NCI-H1105 (cell line): ENCODE measurements at regions not wholly inside any gene's neighbourhood (a gene's known extent, or its start where the extent isn't known, plus 50 kb on each side); places are given as distances from the start of the nearest gene placed in this dataset.

Source experiments
- DNase-seq: peaks from one replicate; lab custom pipeline; 2025; lab: John Stamatoyannopoulos, UW

DNA sequence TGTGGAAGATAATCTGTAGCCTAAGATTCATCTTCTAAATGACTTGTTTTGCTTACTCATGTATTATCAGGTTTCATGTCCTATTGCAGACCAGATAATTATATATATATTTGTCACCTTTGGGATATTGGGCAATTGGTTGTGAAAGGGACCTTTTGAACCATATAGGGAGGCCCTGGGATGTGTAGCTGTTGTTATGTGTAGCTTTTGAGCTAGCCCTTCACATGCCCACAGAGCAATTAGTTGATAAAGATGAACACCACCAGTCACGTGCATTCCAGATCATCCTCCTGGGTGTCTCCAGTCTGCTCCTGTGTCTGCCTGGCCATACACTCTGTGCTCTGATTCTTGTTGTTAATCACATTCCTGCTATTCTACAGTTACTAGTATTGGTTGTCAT is 431.2 kb upstream of the FBXO33 start:
- no peak for DNase-seq

DNA sequence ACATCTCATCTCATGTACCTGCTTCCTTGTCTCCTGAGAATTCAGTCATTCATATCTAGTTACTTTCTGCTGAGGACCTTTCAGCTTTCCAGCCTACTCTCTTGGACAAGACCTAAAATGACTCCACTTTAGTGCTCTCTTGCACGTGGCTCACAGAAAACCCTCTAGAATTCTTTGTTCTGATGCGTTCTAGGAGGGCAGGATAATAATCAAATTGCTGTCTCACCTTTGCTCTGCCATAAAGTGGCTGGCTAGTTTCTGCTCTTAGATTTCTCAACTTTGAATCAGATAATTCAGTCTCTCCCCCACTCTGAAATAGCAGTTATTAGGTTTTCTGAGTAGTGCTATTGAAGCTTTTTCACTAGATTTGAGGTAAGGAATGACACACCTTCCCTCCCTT is 429.5 kb upstream of the FBXO33 start:
- no peak for DNase-seq

DNA sequence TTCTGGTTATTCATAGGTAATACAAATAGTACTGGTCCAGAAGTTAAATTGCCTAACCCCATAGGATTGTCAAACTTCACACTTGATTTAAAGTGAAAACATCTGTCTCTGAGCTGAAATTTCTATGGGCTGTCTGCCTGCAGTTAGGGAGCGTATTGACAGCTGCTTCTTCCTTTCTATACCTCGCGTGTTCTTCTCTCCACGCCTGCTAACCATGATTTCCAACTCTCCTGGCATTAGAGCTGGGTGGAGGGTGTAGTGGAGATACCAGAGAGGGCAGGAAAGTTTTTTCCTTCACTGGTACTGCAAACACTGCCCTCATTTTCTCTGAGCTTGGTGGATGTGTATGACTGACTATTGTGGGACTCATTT is 429.0 kb upstream of the FBXO33 start:
- DNase-seq = no peak

DNA sequence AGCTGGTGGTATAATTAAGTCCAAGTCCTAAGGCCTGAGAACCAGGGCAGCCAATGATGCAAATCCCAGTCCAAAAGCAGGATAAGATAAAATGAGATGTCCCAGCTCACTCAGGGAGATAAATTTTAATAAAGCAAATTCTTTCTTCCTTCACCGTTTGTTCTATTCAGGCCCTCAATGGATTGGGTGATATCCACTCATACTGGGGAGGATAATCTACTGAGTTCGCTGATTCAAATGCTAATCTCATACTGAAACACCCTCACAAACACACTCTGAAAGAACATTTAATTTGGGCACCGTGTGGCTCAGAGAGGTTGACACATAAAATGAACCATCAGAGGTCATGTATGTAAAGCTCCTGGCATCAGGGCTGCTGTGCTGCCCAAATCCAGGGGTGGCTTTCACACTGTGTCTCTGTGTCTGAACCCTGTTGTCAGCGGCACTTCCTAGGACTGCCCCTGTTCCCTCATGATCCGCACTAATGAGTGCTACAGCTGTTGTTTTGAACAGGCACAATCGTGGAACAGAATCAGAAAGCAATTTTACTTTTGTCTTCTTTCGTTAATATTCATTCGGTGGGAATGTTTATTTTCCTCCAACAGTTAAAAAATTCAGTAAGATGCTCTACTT is 428.5 kb upstream of the FBXO33 start:
- DNase-seq = no peak

DNA sequence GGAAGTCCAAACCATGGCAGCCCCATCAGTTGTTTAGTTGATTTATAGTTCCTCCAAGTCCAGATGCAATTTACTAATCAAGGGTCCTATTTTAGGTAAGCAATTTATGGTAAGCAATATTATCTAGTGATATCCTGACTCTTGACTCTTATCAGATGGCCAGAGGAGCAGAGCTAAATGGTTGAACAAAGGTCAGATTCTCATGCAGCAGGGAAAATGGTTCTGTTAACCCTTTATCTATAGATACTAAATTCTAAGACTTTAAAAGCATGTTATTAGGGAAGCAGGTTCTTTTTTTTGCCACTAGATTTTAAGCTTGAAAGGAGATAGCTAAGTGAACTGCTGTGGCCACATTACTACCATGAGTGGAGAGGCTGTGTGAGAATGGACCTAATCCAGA is 427.1 kb upstream of the FBXO33 start:
- no peak for DNase-seq

DNA sequence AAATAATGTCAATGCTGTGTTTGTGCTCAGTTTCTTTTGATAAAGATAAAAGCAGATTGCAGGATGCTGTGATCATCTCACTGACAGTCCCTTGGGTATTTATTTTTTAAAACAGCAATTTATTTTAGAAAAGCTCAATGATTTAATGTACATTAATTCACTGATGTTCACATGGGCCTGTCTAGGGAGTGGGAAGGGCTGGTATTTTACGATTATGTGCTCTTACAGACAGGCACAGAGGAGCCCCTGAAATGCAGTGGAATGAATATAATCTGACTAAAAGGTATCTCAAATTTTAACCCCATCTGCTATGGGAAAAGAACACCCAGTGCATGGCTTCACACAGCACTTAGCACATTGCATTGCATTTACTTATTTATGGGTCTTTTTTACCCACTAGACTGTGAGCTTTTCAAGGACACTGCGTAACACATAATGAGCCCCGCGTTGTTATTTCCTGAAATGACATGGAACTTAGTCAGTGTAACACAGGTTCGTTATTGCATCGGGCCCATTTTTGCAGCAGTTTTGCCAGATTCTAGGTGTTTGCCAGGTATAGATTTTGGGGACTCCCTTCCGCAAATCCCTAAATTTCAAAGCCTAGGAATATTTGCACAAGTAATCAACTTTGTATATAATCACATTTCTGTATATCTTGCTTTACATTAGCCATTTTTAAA is 425.3 kb upstream of the FBXO33 start:
- no peak for DNase-seq

DNA sequence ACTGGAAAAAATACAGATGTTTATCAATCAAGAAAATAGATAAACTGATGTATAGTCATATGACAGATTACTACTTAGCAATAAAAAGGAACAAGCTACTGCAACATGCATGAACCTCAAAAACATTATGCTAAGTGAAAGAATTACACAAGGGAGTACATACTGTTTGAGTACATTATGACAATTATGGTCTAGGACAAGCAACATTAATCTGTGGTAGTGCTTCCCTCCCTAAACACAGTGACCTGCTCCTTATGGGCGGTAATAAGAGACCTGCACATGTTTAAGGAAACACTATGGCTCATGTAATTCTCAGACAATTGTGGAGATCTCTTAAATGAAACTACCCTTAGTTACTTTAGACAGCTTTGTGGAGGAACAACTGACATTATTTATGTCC is 421.2 kb upstream of the FBXO33 start:
- DNase-seq = no peak

DNA sequence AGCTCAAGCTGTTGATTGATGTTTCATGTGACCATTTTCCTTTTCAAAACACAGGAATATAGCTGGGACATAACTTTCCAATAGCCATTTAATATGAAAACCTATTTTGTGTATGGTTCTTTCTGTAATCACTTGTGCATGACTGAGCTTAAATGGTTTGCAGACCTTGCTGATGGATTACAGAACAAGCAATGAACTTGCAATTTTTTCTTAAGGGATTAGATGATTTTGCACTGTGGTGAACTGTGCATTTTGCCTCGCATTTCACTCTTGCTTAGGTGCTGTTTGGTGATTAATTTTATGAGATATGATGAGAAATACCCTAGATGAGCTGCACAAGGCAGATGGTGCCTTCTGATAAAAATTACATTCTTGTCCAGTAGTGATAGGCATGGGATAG is 419.0 kb upstream of the FBXO33 start:
- DNase-seq = no peak

DNA sequence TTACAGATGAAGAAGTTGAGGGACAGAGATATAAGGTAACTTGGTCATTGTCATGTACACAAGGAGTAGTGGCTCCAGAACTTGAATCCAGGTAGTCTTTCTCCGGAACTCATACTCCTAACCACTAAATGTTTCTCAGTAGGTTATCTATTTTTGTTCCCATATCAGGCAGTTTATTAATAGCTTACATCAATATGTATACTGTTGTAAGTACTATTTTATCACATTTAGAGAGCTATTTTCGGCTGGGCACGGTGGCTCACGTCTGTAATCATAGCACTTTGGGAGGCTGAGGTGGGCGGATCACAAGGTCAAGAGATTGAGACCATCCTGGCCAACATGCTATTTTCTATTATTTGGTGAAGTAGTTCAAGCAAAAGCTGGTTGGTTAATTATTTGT is 415.6 kb upstream of the FBXO33 start:
- DNase-seq = no peak

DNA sequence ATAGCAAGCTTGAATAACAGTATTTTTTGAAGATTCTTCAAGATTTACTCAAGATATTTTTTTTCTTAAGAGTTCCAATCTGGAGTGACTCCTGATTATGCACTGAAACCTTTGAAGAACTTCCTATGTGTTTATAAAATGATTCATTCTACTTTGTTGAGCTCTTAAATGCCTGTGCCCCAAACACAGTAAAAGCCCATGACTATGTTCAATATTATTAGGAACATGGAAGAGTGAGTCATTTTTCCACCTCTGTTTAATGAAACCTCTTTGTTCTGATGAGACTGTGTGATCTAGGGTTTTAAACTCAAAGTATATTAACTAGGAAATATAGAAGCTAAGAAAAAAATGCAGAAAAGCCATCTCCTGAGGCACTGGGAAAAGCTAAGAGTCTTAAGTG is 415.0 kb upstream of the FBXO33 start:
- no peak for DNase-seq

DNA sequence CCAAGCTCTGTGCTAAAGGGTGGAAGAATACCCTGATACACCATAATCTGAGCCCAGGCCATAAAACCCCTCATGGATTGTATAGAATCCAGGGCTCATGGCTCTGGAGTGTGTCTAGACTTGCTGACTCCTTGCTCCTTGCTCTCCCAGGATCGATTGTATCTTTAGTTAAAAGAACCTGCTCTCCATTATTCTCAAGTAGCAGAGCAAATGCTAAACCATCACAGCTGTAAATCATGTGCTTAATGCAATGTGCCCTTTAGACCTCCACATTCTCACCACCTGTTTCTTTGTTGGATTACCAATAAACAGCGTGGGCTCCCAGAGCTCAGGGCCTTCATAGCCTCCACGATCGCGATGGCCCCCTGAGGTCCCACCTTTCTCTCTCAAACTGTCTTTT is 411.6 kb upstream of the FBXO33 start:
- DNase-seq = no peak

DNA sequence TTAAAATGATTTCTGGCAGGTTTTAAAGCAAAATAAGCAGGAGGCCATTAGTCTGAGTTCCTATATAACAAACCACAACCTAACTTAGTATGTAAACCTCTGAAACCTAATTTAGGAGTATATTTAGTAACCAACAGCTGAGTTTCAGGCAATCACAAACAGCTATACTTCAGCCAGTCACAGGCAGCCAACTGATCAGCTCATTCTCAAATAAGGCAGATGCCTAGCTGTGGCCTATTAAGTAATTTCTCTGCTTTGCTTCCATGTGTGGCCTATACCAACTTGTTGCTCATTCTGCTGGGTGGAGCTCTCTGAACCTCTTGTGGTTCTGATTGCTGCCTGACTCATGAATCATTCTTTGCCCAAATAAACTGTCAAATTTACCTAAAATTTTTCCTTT is 408.9 kb upstream of the FBXO33 start:
- DNase-seq = no peak

DNA sequence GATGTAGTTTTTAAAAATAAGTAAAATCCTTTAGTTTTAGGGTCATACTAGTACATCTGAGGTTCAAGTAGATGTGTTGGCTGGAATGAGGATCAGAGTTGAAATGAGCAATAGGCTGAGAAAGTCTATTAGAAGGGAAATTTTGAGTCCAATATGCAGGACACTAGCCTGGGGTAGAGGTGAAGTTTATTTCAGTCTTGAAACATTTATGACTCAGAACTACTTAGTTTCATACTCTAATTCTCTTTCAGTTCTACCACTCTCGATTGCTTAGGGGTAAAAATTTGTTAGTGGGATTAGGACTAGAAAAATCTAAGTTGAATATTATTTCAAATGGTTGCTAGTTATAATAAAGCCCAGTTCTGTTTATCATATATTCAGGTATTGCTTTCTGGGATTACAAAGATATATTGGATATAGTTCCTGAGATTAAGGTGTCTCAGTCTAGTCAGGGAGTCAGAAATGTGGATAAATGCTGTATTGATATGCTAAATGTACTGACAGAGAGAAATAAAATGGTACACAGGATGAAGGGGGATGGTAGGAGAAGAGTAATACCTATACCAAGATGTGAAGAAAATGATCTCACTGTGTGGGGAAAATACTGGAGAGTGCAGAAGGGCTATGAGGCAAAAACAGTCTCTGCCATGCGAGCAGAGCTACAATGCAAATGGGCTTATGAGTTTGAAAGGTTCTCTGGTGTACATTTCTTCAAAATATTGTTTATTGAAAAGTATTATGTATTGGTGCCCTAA is 395.8 kb upstream of the FBXO33 start:
- DNase-seq = no peak

DNA sequence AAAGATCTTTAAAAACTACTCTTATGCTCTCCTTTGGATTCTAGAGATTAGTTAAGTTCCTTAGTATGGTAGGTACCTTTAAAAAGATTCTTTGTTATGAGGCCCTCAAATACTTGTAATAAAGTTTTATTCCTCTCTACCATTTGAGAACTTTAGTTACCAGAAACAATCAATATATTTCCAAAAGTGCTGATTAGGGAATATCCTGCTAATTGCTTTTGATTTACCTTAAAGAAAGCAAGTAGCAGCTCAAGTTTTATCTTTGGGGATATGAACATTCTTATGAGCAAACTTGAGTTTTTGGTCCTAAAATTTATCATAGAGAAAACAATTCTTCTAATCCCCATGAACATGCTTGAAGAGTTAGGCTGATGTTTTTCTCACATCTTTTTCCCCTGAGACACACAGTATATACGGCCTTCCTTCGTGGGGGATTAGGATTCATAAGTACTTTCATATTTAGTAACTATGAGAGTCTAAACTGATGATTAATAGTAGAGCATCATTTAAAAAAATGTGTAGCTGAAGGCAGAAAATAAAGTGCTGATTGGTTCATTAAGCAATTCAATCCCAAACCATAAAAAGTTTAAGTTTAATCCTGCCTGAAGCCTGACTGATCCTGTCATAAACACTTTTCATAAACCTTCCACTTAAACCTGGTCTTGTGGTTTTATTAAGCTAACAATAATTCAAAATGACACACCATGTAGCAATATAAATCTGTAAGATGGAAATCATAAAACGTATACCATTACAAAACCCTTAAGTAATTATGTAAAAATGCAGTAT is 380.5 kb upstream of the FBXO33 start:
- DNase-seq = no peak

DNA sequence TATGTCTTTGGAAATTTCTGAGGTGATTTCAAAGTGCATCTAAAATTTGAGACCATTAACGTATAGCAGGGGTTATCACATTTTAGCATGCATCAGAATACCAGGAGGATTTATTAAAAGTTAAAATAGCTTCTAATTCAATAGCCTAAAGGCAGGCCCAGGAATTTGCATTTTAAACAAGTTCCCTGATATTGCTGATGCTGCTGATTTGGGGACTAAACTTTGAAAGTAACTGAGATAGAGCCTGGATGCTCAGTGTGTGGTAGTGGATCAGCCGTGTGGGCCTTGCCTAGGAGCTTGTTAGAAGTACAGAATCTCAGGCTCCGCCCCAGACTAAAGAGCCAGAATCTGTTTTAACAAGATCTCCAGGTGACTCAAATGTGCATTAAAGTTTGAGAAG is 375.0 kb upstream of the FBXO33 start:
- DNase-seq = no peak

DNA sequence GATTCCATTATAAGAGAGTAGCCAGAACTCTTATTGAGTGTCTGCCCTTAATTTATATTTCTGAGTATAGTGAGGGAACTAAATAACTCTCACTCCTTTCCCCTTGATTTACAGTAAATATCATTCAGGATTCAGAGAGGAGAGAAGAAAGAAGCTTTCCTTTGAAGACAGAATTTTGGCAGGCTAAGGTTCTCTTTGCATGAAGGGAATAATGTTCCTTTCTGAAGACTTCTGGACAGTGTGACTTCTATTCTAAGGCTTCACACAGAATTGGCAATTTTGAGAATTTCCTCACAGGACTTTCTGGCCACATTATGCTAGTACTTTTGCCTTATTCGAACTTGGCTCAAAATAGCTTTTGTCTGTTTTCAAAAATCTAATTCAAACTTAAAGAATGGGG is 352.2 kb upstream of the FBXO33 start:
- no peak for DNase-seq

DNA sequence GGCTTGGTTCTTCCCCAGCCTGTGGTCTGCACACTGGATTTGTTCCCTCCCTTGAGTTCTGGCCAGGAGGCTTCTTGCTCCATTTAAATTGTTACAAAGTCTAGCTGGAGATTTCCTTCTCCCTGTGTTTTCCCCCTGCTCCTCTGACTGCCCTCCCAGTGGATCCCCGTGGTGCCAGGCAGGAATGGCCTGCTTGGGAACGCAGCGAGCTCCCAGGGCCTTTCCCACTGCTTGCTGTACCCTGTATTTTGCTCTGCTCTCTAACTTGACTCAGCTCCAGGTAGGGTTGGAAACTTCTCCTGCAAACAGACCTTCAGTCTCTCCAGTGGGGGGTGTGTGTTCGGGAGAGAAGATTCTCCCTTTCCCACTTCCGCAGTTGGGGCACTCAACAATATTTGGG is 349.2 kb upstream of the FBXO33 start:
- no peak for DNase-seq

DNA sequence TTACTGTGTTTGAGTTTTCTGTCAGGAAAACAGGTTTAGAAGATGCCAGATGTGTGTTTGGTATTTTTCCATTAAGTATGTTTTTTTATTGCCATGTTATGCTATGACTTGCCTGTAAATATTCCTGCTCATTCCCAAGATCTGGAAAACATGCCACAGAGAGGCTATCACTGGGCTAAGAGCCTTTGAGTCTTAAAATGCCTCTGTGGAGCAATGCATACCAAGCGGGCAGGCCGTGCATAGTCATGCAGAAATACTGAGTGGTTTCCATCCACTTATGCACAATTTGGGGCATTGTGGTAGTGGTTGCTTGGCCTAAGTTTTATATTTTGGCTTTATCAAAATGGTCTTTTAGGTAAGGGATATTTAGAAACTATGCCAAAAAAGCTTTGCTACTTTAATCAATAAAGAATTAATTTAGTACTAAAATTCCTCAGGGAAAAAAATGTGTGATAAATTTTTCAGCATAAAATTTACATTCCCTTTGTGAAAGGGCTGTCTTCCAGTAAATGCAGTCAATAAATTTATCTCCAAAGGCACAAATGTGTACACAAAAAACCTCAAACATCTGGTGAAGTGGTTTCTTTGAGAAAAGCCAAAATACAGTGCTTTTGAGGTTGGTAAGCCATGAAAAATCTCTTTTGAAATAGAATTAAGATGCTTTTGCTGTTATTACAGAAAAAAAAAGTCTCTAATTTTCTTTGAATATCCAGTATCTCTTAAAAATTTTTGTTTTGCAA is 341.3 kb upstream of the FBXO33 start:
- DNase-seq = no peak

DNA sequence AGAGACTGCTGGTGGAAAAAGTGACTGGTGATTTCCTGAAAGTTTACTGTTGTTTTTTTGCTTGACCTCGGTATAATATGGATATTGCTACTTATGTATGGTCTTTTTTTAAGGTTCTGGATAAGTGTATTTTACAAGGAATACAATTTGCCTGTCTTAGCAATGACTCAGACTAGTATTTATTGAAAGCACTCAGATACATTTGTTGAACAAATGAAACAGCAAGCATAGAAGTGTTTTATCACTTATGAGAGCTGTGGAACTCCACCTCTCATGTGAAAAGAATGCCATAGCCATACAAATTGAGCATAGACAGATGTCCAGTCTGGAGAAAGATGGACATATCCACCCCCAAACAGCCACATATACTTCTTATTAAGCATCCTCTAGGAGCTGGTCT is 340.4 kb upstream of the FBXO33 start:
- no peak for DNase-seq

DNA sequence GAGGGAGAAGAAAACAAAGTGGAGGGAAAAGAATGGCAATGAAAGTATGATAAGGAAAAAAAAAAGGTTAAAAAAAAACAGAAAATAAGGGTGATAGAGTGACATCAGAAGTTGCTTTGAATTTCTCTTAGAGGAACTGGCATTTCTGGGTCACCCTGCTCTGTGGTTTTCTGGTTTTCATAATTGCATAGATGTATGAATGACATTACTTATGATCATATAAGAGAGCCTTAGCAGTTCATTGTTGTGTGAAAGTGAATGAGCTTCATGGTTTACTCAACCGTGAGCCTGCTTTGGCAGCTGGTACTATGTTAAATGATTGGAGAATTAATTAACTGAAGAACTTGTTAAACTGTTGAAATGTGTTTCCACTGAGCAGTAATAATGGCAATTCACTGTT is 336.4 kb upstream of the FBXO33 start:
- peak; percentile 66 for DNase-seq

DNA sequence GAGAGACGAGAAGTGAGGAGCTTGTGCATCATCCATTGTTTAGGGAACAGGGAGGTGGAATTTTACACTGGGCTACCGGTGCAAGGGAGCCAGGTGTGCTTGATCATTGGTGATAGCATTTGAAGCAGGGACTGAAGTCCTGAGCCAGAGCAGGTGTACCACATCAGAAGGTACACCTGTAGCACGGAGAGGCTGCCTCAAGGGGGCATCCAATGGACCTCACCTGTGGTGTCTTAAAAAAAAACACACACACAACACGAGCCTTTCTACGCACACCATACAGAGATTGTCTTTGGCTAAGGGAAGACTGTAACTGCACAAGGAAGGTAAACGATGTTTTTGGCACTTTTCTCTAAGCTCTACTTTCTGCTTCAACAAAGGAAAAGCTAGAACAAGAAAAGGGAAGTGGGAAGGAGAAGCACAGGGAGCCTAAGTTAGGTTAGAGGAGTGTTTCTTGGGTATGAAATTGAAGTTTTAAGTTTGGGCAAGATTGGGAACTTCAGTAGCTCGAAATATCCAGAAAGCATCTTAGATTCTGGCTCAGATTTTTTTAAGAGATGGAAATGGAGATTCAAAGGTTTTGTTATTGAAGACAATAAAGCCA is 334.3 kb upstream of the FBXO33 start:
- DNase-seq = no peak

DNA sequence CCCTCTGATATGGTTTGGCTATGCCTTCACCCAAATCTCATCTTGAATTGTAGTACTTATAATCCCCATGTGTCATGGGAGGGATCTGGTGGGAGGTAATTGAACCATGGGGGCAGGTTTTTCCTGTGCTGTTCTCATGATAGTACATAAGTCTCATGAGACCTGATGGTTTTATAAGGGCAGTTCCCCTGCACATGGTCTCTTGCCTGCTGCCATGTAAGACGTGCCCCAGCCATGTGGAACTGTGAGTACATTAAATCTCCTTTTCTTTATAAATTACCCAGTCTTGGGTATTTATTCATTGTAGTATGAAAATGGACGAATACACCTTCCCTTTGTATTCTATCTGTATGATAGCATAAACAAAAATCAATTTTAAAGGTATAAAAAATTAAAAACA is 333.4 kb upstream of the FBXO33 start:
- no peak for DNase-seq
